ENCODE measurements at regions not wholly inside any gene's neighbourhood (a gene's known extent, or its start where the extent isn't known, plus 50 kb on each side); places are given as distances from the start of the nearest gene placed in this dataset.

DNA sequence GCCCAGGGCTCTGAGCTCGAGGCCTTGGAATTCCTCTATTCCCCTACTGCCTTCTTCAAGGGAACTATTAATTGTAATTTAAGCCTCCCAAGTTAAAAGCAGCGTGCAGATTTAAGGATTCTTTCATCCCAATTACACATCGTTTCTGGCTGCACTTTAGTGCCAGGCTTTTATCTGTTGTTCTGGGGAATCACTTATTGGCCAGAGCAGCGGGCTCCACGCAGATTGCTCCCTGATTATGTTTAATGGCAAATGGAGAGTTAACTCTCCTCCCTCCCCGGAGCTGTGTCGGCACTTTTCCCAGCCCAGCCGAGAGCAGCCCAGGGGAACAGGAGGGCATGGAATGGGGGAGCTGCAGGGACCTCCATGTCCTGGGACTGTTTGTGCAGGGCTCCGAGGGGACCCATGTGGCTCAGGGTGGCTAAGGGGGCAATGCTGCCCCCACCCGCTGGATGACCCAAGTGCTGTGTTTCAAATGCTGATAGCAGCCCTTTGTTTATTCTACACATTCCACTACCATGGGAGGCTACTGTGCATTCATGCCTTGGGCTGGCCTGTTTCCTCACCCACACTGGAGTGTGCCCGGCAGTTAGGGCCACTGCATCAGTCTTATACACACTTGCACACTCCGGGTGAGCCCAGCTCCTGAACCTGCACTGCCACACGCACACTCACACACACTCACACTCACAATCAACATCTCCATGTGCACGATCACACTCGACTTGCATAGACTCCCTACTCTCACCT lies 93.3 kb upstream of the POU3F1 start:
- POLR2A ChIA-PET: no interaction called here
- CTCF ChIA-PET: no interaction called here

DNA sequence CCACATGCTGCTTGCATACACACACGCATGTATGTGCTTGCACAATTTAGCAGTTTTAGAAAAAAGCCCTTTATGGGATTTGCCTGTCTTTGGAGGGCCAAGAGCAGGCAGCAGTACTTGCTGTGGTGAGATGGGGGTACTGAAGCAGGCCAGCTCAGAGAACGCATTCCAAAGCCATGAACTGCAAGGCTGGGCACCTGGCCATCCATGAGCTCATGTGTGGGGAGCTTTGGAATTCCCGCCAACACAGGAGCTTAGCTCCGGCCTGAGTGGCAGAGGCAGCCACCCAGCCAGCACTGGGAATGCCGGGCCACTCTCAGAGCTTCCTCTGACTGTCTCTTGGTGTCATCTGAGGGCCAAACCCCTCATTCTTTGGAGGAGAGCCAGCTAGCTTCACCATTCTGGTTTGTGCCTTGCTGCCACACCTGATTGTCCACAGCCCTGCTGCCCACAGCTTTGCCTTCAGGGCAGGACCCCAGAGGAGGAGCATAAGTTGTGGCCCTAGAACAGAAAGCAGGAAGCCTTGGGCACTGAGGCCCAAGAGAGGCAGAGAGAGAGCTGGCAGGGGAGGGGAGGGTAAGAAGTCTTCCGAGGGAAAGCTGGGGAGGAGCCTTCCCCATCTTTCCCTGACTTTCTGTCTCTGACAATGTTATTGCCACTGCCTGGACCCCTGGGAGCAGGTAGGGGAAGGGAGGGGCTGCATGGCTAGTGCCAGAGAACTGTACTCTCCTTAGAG lies 92.1 kb upstream of the POU3F1 start:
- ChIA-PET CTCF (no interaction called here), POLR2A (no interaction called here)

DNA sequence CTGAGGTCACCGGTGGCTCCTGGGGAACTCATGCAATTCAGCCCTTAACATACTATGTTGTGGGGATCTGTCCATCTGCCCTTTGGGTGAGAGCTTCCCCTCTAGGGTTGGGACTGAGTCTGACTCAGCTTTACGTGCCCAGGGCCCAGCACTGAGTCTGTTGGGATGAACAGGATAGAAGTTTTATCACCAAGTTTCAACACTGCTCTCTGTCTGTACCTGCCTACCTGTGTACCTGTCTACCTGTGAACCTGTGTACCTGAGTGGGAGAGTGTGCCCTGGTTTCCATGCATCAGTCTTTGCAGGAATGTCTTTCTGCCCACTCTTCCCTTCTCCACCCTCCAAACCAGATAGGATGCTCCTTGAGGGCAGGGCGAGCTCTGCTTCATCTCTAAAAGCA lies 90.6 kb upstream of the POU3F1 start:
- ChIA-PET CTCF (no interaction called here), POLR2A (no interaction called here)

- POLR2A ChIA-PET: no interaction called here
- CTCF ChIA-PET: no interaction called here
Observed at GRCh38 chr1:38135625-38136414, 89.2 kb upstream of the POU3F1 start.

- CTCF ChIA-PET: no interaction called here
- POLR2A ChIA-PET: no interaction called here
Observed at GRCh38 chr1:38134294-38134755, 87.7 kb upstream of the POU3F1 start.

GRCh38 chr1:38133756-38134155 lies 87.2 kb upstream of the POU3F1 start:
- ChIA-PET CTCF (no interaction called here), POLR2A (no interaction called here)

GRCh38 chr1:38133304-38133703 lies 86.7 kb upstream of the POU3F1 start:
- CTCF ChIA-PET: interaction anchor here (0.7 kb wide), 1 partner anchor 17 kb away, joined by 3 read pairs; no protein-coding TSS in a partner anchor
- POLR2A ChIA-PET: no interaction called here

DNA sequence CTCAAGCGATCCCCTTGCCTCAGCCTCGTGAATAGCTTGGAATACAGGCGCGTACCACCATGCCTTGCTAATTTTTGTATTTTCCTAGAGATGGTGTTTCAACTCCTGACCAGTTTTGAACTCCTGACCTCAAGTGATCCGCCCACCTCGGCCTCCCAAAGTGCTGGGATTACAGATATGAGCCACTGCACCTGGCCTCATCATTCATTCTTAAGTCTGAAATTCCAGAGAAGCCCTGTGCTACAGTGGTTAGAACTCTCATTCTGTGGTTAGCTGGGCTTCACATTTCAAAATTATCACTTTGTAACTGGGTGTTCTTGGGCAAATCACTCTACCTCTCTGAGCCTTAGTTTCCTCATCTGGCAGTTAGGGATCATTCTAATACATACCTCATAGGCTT lies 86.1 kb upstream of the POU3F1 start:
- ChIA-PET CTCF (interaction anchor here (0.7 kb wide), 1 partner anchor 17 kb away, joined by 3 read pairs; no protein-coding TSS in a partner anchor), POLR2A (no interaction called here)

- ChIA-PET CTCF (no interaction called here), POLR2A (no interaction called here)
Observed at GRCh38 chr1:38131024-38131585, 84.5 kb upstream of the POU3F1 start.

GRCh38 chr1:38129971-38130370 lies 83.4 kb upstream of the POU3F1 start:
- POLR2A ChIA-PET: no interaction called here

GRCh38 chr1:38129473-38129872 lies 82.9 kb upstream of the POU3F1 start:
- CTCF ChIA-PET: no interaction called here
- POLR2A ChIA-PET: no interaction called here

More at GRCh38 chr1:38129971-38130370, 83.4 kb upstream of the POU3F1 start:
- CTCF ChIA-PET: no interaction called here

DNA sequence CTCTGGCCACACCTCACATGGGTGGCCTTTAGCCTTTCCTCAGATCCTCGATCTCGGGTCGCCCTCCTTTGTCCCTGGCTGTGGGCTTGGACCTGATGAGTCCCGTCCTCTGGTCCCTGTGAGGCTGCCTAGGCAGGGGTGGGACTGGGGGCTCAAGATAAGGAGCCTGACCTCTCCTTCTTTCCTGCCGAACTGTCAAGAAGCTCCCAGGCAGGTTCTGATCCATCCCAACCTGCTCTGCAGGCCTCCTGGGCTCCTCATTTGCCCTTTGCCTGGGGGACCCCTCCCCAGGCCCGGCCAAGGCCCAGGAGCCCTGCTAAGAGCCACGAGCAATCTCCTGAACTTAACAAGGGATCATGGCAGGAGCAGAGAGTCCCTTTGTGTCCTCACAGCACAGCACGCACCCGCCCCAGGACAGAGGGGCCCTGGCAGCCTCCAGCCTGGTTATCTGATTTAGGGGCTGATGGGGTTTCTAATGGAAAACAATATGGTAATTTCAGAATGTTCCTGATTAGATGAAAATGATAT lies 82.4 kb upstream of the POU3F1 start:
- POLR2A ChIA-PET: no interaction called here
- CTCF ChIA-PET: no interaction called here

DNA sequence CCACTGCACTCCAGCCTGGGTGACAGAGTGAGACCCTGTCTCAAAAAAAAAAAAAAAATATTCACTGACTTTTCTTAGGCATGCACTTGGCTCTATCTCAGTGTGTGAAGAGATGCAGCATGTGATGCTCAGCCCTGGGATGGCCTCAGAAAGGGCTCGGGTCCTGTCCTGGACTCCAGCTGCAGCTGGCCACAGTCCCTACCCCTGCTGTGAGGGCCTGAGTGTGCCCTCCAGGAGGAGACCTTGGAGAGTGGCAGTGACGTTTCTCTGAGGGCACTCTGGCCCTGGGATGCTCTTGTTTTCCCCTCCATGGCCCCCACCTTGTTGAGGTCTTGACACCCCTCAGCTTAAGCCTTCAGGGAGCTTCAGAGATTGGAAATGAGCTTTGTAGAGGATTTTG lies 81.9 kb upstream of the POU3F1 start:
- CTCF ChIA-PET: no interaction called here
- POLR2A ChIA-PET: no interaction called here

- CTCF ChIA-PET: no interaction called here
- POLR2A ChIA-PET: no interaction called here
Observed at GRCh38 chr1:38127428-38127827, 80.8 kb upstream of the POU3F1 start.

DNA sequence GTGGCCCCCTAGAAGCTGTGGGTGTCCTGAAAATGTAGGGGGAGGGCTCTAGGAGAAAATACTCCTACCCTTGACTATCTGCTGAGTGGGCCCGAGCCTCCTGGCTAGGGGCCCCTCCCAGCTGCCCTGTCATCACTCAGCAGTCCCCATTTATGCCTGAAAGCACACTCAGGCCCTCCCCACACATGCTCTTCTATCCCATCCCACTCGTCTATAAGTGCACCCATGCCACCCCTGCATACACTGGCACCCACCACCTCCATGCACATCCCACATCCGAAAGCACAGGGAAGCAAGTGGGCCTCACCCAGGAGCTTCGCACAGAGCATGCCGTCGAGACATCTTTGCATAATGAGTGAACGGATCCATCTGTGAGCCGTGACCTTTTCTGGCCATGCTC lies 80.4 kb upstream of the POU3F1 start:
- ChIA-PET POLR2A (no interaction called here), CTCF (no interaction called here)

- POLR2A ChIA-PET: no interaction called here
- CTCF ChIA-PET: no interaction called here
Observed at GRCh38 chr1:38125837-38126520, 79.4 kb upstream of the POU3F1 start.

DNA sequence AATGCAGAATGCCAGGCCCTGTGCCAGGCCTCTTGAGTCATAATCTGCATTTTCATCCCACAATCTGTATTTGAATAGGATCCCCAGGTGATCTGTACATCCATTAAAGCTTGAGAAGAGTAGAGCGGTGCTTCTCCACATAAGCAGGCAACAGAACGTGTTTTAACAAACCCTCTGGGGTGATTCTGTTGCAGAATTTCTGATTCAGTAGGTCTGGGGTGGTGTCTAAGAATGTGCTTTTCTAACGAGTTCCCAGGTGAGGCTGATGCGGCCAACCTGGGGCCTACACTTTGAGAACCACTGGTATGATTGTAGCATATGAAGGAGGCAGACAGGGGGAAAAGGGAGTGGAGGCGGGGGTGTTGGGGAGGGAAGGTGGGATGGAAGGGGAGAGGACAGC lies 78.4 kb upstream of the POU3F1 start:
- ChIA-PET CTCF (no interaction called here), POLR2A (no interaction called here)

DNA sequence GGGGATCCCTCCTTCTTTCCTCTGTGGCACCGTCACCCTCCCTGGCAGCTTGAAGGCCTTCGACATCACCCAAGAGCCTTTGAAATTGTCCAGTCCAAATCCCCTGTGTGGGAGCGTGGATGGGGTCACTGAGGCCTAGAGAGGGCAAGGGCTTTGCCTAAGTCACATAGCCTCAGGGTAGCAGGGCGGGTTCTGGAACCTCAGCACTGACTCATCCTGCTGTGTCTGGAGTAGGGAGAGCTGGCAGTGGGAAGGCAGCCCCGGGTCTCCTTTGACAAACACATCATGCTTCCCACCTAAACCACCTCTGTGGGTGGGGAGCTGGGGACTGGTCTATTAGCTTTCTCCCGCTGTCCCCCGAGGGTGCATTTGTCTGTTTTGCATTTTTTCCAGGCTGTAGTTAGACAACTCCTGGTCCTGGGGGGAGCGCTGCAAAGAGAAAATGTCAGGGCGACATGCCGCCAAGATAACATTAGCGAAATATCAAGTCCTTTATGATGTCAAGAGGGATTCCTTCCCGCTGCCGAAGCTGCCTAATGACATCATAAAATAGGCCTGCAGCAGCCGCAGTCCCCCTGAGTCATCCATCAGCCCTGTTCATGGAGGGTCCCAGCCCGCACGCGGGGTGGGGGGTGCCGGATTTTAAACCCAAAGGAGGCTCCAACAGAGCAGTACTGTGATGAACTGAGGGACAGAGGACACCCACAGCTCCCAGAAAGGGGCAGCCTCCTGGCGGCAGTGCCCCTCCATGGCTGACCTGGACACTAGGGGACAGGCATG lies 77.0 kb upstream of the POU3F1 start:
- CTCF ChIA-PET: no interaction called here
- POLR2A ChIA-PET: no interaction called here

GRCh38 chr1:38121231-38121680 lies 74.7 kb upstream of the POU3F1 start:
- POLR2A ChIA-PET: no interaction called here
- CTCF ChIA-PET: no interaction called here
